ENCODE measurements at regions not wholly inside any gene's neighbourhood (a gene's known extent, or its start where the extent isn't known, plus 50 kb on each side); places are given as distances from the start of the nearest gene placed in this dataset.

DNA sequence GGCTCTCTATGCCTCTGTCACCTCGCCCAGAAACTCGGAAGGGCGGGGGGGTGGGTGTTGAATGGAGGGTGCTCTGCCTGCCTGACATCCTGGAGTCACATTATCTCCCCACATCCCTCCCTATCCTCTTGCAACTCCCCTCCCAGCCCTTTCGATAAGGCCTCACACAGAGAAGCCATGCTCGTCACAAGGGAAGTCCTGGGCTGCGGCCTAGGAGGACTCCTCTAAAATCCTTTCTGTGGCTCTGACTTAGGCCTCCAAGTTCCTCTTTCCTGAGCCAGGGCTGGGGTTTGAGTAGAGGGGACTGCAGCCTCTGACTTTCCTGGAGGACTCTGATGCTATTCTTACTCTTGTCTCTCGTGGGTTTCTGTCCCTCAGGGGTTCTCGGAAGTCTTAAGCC, 75.0 kb upstream of the PKDCC start:
- no peak for DNase-seq (ENCODE audit: low spot score)
- intact Hi-C loops (cut with DNase I): no loop called here

- intact Hi-C loops (cut with DNase I): no loop called here
- DNase-seq (ENCODE audit: low spot score): no peak
Measured at GRCh38 chr2:41973871-41974270, 74.0 kb upstream of the PKDCC start.

- intact Hi-C loops (cut with DNase I): no loop called here
- no peak for DNase-seq (ENCODE audit: low spot score)
Measured at GRCh38 chr2:41981417-41981816, 66.4 kb upstream of the PKDCC start.

GRCh38 chr2:41985573-41986095, 62.2 kb upstream of the PKDCC start:
- DNase-seq (ENCODE audit: low spot score): no peak
- intact Hi-C loops (cut with DNase I): no loop called here

DNA sequence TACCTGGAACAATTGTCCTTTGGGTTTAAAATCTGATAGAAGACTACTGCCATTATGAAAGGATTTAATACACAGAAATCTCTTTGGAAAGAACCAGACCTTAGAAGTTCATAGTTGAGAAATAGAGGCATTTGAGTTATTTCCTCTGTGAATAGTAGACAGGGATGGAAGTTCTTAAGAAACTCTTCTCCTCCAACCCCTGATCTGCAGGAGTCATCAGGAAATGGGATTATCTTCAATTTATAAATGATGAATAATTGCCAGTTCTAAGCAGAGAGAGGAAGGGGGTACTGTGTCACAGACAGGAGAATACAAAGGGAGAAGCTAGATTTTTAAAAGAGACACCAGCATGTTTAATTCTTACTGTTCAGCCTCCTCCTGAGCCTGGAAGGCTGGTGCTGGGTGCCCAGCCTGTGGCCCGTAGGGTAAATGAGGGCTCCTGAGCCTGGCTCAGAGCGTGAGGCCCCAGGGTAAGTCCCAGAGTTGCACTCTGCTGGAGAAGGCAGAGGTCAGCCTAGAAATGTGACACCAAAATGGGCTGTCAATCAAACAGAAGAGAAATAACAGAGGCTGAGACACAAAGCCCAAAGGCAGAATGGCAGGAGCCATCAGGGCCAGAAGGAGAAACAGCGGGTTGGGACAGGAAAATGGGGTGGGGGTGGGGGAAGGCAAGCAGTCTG, 58.2 kb upstream of the PKDCC start:
- intact Hi-C loops (cut with DNase I): no loop called here

GRCh38 chr2:41990245-41990644, 57.6 kb upstream of the PKDCC start:
- intact Hi-C loops (cut with DNase I): no loop called here
- DNase-seq (ENCODE audit: low spot score): no peak

More for the DNA sequence above, 58.2 kb upstream of the PKDCC start:
- no peak for DNase-seq (ENCODE audit: low spot score)

DNA sequence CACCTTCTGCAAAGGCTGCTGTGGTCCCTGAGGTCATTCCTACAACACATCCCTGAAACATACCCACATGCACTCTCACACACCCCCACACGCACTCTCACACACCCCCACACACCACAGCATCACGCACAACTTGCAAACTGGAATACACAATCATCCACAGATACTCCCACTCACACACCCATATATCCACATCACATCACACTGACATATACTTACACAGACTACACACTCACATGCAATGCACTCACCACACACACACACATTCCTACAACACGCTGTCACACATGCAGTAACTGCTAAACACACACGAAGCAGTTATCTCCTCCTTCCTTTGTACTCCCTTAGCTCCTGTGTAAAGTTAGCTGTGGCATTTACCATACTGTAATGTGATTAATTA, 57.1 kb upstream of the PKDCC start:
- no peak for DNase-seq (ENCODE audit: low spot score)
- intact Hi-C loops (cut with DNase I): no loop called here

- no peak for DNase-seq (ENCODE audit: low spot score)
- intact Hi-C loops (cut with DNase I): no loop called here
Measured at GRCh38 chr2:41992056-41992642, 55.7 kb upstream of the PKDCC start.

DNA sequence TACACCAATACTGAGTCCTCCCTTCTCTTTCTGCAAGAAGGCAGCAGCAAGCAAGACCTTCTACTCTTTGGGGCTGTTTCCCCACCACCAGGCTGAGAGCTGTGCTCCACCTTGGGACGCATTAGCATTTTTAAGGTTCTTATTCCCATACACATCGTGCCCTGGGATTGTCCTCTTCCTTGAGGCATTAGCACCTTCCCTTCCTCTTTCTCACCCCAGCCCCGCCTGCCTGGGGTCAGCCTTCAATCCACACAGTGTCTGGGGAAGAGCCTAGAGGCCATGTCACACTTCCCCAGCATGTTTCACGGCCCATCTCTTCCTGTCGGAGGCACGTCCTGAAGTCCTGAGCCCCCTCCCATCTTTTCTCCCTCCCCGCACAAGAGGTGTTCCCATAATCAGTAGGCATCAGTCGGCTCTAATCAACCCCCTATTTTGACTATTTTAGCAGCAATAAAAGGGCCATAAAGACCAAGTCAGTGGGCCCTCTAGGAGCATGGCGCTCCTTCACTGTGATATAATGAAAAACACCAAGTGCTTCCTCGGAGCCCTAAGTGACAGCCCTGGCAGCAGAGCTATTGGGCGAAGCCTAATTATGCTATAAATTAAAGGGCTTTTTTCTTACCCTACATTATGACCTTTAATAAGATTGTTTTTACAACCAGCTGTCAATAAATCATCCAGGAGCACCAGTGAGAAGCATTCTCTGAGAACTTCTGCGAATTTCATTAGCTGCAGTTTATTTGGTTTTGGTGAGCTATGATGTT, 55.0 kb upstream of the PKDCC start:
- no peak for DNase-seq (ENCODE audit: low spot score)
- intact Hi-C loops (cut with DNase I): no loop called here

- intact Hi-C loops (cut with DNase I): no loop called here
- DNase-seq (ENCODE audit: low spot score): no peak
Measured at GRCh38 chr2:41993435-41993925, 54.3 kb upstream of the PKDCC start.

DNA sequence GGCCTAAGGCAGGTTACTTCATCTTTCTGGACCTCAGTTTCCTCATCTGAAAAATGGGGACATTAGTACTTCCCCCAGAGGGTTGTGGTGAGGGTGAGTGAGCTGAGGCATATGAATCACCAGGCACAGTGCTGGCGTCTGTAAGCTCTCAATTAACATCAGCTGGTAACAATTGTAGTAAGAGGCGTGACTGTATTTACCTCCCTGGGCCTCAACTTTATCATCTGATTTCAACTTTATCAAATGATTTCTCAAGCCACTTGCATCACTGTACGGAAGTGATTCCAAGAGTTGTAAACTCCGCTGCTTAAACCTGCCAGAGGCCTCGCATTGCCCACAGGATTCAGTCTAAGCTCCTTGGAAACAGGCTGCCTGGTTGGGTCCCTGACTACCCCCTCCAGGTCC, 53.6 kb upstream of the PKDCC start:
- intact Hi-C loops (cut with DNase I): no loop called here
- no peak for DNase-seq (ENCODE audit: low spot score)

DNA sequence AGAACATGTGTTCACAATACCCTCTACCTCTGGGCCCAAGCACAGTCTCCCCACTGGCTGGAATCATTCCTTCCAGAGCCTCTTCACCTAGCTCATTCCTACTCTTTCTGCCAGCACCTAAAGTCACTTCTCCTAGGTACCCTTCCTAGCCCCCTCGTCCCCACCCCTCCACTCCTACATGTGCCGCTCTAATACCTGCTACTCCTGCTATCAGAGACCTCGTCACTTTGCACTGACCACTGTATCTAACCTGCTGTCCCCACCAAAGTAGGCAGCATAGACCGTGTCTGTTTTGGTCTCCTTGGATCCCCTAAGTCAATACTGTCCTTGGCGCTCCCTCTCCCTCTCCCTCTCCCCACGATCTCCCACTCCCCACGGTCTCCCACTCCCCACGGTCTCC, 53.2 kb upstream of the PKDCC start:
- intact Hi-C loops (cut with DNase I): no loop called here
- no peak for DNase-seq (ENCODE audit: low spot score)

DNA sequence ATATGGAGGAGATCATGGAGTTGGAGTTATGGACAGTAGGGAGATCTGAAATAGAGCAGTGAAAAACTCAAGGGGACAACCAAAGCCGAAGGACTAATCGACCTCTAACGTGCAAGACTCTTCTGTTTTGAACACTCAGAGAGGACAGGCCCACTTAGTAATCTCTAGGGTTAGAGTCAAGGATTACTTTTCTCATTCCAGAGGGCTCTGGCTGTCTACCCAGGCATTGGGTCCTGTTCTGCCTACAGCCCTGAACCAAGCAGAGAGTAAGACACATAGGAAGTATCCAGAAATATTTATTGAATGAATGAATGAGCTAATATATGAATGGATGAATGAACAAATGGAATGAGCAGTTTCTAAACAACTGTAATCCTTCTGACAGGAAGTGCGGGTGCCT, 50.3 kb upstream of the PKDCC start:
- no peak for DNase-seq (ENCODE audit: low spot score)
- intact Hi-C loops (cut with DNase I): no loop called here

All from cardiac septum (tissue), 1 donor.